ENCODE measurements at regions not wholly inside any gene's neighbourhood (a gene's known extent, or its start where the extent isn't known, plus 50 kb on each side); places are given as distances from the start of the nearest gene placed in this dataset.

DNA sequence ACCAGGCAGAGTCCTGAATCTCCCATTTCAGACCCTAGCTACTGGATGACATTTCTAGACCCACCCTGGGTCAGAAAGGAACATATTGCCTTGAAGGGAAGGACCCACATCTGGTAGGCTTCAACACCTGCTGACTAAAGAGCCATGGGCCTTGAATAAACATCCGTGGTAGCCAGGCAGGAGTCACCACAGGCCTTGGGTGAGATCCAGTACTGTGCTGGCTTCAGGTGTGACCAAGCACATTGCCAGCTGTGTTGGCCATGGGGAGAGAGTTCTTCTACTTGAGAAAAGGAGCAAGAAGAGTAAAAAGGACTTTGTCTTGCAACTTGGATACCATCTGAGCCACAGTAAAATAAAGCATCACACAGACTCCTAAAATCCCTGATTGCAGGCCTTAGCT is 332.6 kb downstream of the SLC16A7 start:
- Histone ChIP-seq H3K4me1 (ENCODE audit: low read depth) (no peaks in the 10 kb centered on the region), H3K36me3 (no peaks in the 10 kb centered on the region), H3K27me3 (no peaks in the 10 kb centered on the region), H3K4me3 (no peak overlapping the region), H3K27ac (no peak overlapping the region), H3K9me3 (ENCODE audit: low read depth) (no peaks in the 10 kb centered on the region)
- TF ChIP-seq, protein P1, sequence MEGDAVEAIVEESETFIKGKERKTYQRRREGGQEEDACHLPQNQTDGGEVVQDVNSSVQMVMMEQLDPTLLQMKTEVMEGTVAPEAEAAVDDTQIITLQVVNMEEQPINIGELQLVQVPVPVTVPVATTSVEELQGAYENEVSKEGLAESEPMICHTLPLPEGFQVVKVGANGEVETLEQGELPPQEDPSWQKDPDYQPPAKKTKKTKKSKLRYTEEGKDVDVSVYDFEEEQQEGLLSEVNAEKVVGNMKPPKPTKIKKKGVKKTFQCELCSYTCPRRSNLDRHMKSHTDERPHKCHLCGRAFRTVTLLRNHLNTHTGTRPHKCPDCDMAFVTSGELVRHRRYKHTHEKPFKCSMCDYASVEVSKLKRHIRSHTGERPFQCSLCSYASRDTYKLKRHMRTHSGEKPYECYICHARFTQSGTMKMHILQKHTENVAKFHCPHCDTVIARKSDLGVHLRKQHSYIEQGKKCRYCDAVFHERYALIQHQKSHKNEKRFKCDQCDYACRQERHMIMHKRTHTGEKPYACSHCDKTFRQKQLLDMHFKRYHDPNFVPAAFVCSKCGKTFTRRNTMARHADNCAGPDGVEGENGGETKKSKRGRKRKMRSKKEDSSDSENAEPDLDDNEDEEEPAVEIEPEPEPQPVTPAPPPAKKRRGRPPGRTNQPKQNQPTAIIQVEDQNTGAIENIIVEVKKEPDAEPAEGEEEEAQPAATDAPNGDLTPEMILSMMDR (IDR thresholded peaks at IDR 0.05; ENCODE audit: low read depth, low read length): no peak
- DNase-seq (ENCODE audit: low read depth in 1 of 2, low spot score in 1 of 2): no peak

DNA sequence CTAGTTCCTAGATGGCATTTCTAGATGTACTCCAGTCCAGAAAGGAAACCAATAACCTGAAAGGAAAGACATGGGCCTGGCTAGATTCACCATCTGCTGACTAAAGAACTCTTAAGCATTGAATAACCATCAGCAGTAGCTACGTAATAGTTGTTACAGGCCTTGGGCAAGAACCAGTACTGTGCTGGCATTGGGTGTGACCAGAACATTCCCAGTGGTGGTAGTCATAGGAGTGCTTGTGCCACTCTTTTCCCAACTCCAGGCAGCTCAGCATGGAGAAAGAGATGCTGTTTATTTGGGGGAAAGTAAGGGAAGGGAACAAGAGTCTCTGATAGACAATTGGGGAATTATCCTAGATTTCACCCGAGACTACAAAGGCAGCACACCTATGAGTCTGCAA is 333.3 kb downstream of the SLC16A7 start:
- DNase-seq (ENCODE audit: low read depth in 1 of 2, low spot score in 1 of 2): no peak
- H3K27ac ChIP-seq: no peak overlapping the region
- H3K4me1 ChIP-seq (ENCODE audit: low read depth): no peaks in the 10 kb centered on the region
- H3K4me3 ChIP-seq: no peak overlapping the region
- H3K27me3 ChIP-seq: no peaks in the 10 kb centered on the region
- no peaks in the 10 kb centered on the region for H3K36me3 ChIP-seq
- TF ChIP-seq, protein P1 (IDR thresholded peaks at IDR 0.05; ENCODE audit: low read depth, low read length): no peak
- H3K9me3 ChIP-seq (ENCODE audit: low read depth): no peaks in the 10 kb centered on the region

DNA sequence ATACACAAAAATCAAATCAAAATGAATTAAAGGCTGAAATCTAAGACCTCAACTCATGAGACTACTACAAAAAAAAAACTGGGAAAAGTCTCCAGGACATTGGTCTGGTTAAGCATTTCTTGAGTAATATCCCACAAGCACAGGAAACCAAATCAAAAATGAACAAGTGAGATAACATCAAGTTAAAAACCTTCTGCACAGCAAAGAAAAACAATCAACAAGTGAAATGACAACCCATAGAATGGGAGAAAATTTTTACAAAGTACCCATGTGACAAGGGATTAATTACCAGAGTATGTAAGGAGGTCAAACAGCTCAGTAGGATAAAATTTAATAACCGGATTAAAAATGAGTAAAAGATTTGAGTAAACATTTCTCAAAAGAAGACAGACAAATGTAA is 338.7 kb downstream of the SLC16A7 start:
- no peaks in the 10 kb centered on the region for H3K27me3 ChIP-seq
- no peaks in the 10 kb centered on the region for H3K36me3 ChIP-seq
- TF ChIP-seq, protein P1 (IDR thresholded peaks at IDR 0.05; ENCODE audit: low read depth, low read length): no peak
- no peak overlapping the region for H3K4me3 ChIP-seq
- no peaks in the 10 kb centered on the region for H3K4me1 ChIP-seq (ENCODE audit: low read depth)
- no peak for DNase-seq (ENCODE audit: low read depth in 1 of 2, low spot score in 1 of 2)
- no peaks in the 10 kb centered on the region for H3K9me3 ChIP-seq (ENCODE audit: low read depth)
- no peak overlapping the region for H3K27ac ChIP-seq

DNA sequence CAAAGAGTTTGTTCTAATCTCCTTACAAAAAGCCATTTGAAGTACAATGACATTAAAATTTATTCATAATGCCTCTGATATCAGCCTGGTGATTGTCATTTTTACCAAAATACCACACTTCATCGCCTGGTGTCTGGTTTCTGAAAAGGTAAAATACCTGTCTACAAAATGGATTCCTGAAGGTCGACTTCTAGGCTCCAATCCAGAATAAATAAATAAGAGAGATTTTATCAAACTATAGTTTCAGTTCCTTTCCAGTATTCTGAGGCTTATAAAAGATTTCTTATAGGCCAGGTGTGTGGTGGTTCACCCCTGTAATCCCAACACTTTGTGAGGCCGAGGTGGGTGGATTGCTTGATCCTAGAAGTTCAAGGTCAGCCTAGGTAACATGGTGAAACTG is 340.7 kb downstream of the SLC16A7 start:
- Histone ChIP-seq H3K4me3 (no peak overlapping the region), H3K27ac (no peak overlapping the region), H3K4me1 (ENCODE audit: low read depth) (no peaks in the 10 kb centered on the region), H3K27me3 (no peaks in the 10 kb centered on the region), H3K36me3 (no peaks in the 10 kb centered on the region), H3K9me3 (ENCODE audit: low read depth) (no peaks in the 10 kb centered on the region)
- TF ChIP-seq, protein P1 (IDR thresholded peaks at IDR 0.05; ENCODE audit: low read depth, low read length): no peak
- DNase-seq (ENCODE audit: low read depth in 1 of 2, low spot score in 1 of 2): no peak

DNA sequence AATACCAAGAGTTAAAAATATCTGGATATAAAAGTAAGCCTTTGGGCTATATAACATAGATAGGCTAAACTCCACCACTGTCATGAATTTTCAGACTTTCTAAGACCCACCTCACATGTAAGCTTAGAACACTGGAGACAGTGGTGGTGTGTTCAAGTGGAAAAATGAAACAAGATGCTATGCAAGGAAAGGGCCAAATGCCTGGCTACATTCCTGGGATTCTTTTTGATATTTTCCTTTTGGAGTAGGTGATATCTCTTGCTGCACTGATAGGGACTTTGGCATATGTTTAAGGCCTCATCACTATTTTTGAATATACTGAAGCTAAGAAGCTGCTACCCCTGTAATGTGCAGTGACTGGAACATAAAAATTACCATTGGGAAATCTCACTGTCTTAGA is 341.3 kb downstream of the SLC16A7 start:
- DNase-seq (ENCODE audit: low read depth in 1 of 2, low spot score in 1 of 2): peak in 1 of 2 donors; percentile 8
- TF ChIP-seq, protein P1 (IDR thresholded peaks at IDR 0.05; ENCODE audit: low read depth, low read length): no peak
- H3K4me1 ChIP-seq (ENCODE audit: low read depth): no peaks in the 10 kb centered on the region

More for the DNA sequence above, 341.3 kb downstream of the SLC16A7 start:
- H3K4me3 ChIP-seq: no peak overlapping the region
- no peaks in the 10 kb centered on the region for H3K27me3 ChIP-seq
- H3K27ac ChIP-seq: no peak overlapping the region
- H3K36me3 ChIP-seq: no peaks in the 10 kb centered on the region
- H3K9me3 ChIP-seq (ENCODE audit: low read depth): no peaks in the 10 kb centered on the region
